GM18909 (cell line): ENCODE measurements at regions not wholly inside any gene's neighbourhood (a gene's known extent, or its start where the extent isn't known, plus 50 kb on each side); places are given as distances from the start of the nearest gene placed in this dataset.
"Not testable (repeated sequence)": the region's sequence is repeated elsewhere in the genome, so short reads cannot be mapped to it uniquely, and the experiment has no call there.

Experiments used
- ATAC-seq: cut with Tn5 transposase; IDR thresholded peaks from one replicate; pipeline ENCODE4 v1.9.1; 2021; ENCODE audit warnings: mild to moderate bottlenecking; ENCODE audit not compliant: unreplicated experiment, poor library complexity

DNA sequence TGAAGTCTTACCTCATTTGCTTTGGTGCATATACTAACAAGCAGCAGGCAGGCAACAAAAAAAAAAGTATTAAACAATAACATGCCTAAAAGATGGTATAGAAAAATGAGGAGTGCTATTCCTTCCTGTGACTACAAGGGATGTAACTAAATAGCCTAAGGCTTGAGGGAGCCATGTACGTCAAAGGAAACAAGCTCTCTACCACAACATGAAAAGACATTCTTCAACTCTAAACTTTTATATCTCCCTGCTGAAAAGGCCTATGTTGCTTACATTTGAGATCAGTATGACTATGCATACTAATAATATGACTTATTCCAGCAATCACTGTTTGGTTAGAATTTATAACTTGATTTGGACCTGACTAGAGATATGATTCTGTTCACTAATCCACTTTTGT, 347.9 kb downstream of the ADCYAP1 start:
- no peak for ATAC-seq

- ATAC-seq, result no peak
These were observed 348.3 kb downstream of the ADCYAP1 start for GRCh38 chr18:1252936-1253335.

DNA sequence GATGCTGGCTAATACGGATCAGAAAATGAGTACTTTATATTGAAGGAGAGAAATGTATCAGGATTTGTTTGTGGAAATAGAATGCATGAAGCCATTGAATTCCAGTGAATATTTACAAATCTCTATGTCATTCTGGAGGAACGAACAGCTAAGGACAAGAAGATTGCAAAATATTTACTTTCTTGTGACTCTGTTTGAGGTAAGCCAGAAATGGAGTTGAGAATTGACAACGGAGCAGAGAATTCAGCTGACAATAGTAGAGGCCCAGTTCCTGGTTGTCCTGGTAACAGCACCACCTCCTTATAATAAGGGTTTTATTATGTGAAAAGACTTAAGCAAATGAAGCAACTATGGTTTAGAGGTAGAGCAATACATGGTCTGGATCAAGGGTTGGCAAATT, 349.2 kb downstream of the ADCYAP1 start:
- ATAC-seq, result no peak

DNA sequence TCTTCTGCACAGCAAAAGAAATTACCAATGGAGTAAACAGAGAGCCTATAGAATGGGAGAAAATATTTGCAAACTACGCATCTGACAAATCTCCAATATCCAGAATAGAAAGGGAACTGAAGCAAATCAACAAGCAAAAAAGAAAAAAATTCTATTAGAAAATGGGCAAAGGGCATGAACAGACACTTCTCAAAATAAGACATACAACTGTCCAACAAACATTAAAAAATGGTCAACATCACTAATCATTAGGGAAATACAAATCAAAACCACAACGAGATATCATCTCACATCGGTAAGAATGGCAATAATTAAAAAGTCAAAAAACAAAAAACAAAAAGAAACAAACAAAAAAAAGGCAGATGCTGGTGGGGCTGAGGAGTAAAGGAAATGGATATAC, 356.4 kb downstream of the ADCYAP1 start:
- no peak for ATAC-seq

GRCh38 chr18:1267021-1267420, 362.4 kb downstream of the ADCYAP1 start:
- ATAC-seq, result no peak

- no peak for ATAC-seq
These were observed 365.4 kb downstream of the ADCYAP1 start for GRCh38 chr18:1270081-1270480.

DNA sequence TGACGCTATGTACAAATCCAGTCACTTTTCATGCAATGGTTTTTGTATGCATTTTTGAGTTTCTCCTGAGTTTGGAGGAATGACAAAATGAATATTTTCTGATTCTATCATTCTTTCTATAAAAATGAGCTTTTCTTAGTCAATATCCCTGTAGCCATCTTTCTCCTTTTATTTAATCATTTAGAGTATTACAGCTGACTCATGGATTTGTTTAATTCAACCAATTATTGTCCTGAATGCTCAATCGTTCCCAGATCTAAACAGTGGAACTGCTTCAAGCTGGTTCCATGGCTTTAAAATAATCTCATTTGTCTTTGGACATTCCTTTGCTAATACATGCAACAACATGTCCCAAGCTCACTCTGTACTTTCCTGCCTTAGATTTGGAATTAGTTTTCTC, 368.8 kb downstream of the ADCYAP1 start:
- no peak for ATAC-seq

GRCh38 chr18:1292167-1292566, 387.5 kb downstream of the ADCYAP1 start:
- ATAC-seq, result no peak

- no peak for ATAC-seq
These were observed 389.6 kb downstream of the ADCYAP1 start for GRCh38 chr18:1294229-1294628.

DNA sequence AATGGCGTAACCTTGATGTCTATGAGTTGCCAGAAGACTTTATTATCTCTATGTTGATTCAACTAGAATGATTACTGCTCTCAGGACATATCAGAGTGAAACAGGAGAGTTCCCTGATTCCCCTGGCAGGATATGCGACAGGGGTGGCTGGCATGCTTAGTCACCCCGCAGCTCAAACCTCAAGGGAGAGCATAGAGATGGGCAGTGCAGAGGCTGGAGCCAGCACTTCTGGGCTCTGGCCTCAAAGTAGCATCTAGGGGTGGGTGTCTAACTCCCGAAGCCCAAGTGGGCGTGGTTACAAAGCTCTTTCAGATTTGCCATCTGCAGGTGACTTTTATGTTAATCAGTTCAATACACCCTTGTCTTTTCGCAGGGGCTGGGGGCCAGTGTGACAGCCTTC, 391.6 kb downstream of the ADCYAP1 start:
- ATAC-seq, result no peak

DNA sequence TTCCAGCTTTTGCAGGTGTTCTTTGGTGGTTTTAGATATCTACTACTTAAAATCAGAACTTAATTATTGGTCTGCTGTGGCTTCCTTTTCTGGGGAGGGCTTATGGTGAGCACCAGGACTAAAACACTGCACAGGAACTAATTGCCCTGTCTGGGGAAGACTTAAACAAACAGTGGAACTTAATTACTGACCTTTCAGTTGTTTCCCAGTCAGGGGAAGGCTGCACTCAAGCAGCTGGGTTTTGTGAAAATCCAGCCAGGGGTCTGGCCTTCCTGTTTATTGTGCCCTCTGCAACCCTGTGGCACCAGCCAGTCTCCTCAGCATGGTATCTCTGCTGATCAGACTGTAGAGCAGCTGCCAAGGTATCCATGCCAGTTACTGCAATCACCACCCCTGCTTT, 398.2 kb downstream of the ADCYAP1 start:
- no peak for ATAC-seq

- no peak for ATAC-seq
These were observed 399.8 kb downstream of the ADCYAP1 start for GRCh38 chr18:1304392-1304992.

DNA sequence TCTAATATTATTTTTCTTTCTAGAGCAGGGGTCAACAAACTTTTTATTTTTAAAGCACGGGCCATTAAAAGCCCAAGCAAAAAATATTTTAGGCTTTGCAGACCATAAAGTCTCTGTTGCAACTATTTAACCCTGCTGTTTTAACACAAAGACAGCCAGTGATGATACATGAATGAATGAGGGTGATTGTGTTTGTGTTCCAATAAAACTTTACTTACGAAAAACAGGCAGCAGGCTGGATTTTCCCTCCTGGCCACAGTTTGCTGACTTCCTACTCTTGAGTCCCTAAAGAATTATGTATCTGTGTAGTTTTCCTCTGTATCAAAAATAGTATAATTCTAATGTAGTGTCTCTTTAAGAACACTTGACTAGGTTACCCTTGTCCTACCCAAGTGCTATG, 402.0 kb downstream of the ADCYAP1 start:
- no peak for ATAC-seq

GRCh38 chr18:1308686-1309085, 404.0 kb downstream of the ADCYAP1 start:
- no peak for ATAC-seq

DNA sequence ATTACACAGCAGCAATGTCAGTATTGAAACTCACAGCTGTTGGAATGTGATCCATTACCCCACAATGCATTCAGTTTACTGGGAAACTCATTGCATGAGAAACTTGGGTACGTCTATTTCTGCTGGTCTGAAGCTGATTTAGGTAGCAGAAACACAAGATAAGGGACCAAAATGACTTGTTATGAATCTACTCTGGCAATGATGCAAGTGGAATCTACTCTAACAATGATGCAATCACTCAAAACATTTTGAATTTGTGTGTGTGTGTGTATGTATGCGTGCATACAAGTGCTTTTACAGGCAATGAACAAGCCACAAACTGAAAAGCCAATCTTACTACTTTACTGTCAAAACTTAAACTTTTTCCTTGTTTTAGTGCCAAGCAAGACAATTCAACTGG, 406.7 kb downstream of the ADCYAP1 start:
- no peak for ATAC-seq

GRCh38 chr18:1335345-1335744, 430.7 kb downstream of the ADCYAP1 start:
- not testable (repeated sequence) for ATAC-seq

- no peak for ATAC-seq
These were observed 446.3 kb downstream of the ADCYAP1 start for GRCh38 chr18:1350931-1351450.

GRCh38 chr18:1353025-1353424, 448.4 kb downstream of the ADCYAP1 start:
- ATAC-seq, result no peak

- ATAC-seq, result no peak
These were observed 453.1 kb downstream of the ADCYAP1 start for GRCh38 chr18:1357724-1358123.

DNA sequence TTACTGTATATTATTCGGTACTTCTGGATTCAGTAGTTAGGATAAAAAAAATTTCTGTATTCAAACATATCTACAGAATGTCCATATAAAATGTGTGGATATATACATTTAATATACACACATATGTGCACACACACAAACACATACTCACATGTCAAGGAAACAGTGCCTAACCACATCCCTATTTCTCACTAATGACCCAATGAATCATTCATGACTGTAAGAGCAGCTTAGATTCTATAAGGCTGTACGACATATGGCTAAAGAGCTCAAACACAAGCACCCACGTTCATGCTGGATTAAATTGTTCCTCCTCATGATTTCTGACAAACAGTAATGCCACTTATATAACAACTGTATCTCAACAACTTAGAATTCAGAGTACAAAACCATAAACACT, 457.3 kb downstream of the ADCYAP1 start:
- ATAC-seq, result no peak

DNA sequence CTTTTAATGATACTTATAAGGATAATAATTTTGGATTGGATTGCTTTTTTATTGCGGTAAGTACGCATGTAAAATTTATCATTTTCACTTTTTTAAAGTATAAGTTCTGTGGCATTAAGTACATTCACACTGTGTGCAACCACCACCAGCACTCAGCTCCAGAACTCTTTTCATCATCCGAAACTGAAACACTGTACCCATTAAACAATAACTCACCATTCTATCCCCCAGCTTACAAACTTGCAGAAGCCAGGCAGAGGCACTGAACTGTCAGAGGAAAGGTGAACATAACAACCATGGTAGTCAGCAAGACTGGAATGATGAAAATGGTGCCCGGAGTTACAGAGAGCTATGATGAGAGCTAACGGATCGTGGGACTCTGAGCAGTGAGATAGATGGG, 465.9 kb downstream of the ADCYAP1 start:
- ATAC-seq, result no peak

DNA sequence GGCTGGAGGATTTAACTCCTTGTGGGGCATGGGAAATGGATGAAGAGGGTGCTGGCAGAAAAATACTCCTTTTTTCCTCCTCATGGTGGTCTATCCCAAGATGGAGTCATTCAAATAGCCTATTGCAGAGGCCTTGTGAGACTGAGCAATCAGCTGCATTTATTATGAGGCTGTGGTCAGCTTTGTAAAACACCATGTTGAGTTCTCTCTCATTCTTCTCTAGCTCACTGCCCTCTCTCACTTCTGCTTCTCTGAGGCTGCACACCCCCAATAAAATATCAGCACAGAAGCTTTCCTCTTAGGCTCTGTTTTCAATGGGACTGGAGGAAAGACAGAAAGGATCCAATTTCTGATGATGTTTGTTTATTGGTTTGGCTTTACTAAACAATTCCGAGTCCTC, 467.1 kb downstream of the ADCYAP1 start:
- ATAC-seq, result no peak

- ATAC-seq, result no peak
These were observed 478.8 kb downstream of the ADCYAP1 start for GRCh38 chr18:1383465-1383864.
